ENCODE measurements at regions not wholly inside any gene's neighbourhood (a gene's known extent, or its start where the extent isn't known, plus 50 kb on each side); places are given as distances from the start of the nearest gene placed in this dataset.

GRCh38 chrX:22616867-22617266 lies 344.2 kb downstream of the CBLL2 start:
- TF ChIP-seq POLR2A (IDR thresholded peaks at IDR 0.05): no peak
- no peak for TF ChIP-seq CTCF (IDR thresholded peaks at IDR 0.05)

Measured in adrenal gland (tissue), 5 donors.